CD4-positive, CD25-positive, alpha-beta regulatory T cell (primary cell): ENCODE measurements at regions not wholly inside any gene's neighbourhood (a gene's known extent, or its start where the extent isn't known, plus 50 kb on each side); places are given as distances from the start of the nearest gene placed in this dataset.

Source experiments
- ATAC-seq, 2 donors: fragments of 150-1000 bp; cut with Tn5 transposase; one replicate each; pipeline ENCODE4 v1.10.0; 2021; ENCODE audit warnings: low read depth in 2 of 2, moderate number of reproducible peaks in 2 of 2, moderate library complexity in 1 of 2
- DNase-seq, 3 donors: peaks; one replicate each; pipeline versions ENCODE4 v3.0.0 to v3.0.0-alpha.2; 2012 to 2022; ENCODE audit warnings: mixed read lengths in 1 of 3
- H3K27ac ChIP-seq: one replicate; pipeline ENCODE4 v1.7.0; 2013; ENCODE audit warnings: mild to moderate bottlenecking, low read length; ENCODE audit not compliant: insufficient read depth, poor library complexity, severe bottlenecking
- H3K27me3 ChIP-seq: one replicate; pipeline ENCODE4 v1.7.0; 2013; ENCODE audit warnings: low read length; ENCODE audit not compliant: control insufficient read depth, insufficient read depth
- H3K36me3 ChIP-seq: one replicate; pipeline ENCODE4 v1.7.0; 2013; ENCODE audit warnings: mild to moderate bottlenecking, low read length, moderate library complexity; ENCODE audit not compliant: control insufficient read depth, insufficient read depth
- H3K4me1 ChIP-seq: 2 replicates; pipeline ENCODE4 v1.7.0; 2013; ENCODE audit warnings: mild to moderate bottlenecking, low read length; ENCODE audit not compliant: insufficient read depth, control insufficient read depth, poor library complexity, severe bottlenecking
- H3K4me3 ChIP-seq: one replicate; pipeline ENCODE4 v1.7.0; 2013; ENCODE audit warnings: low read depth, mild to moderate bottlenecking, low read length, moderate library complexity
- H3K9me3 ChIP-seq, 2 experiments: 1 replicate in 1 of 2; 2 replicates in 1 of 2; pipeline ENCODE4 v1.7.0; 2013; ENCODE audit warnings: low read length in 2 of 2, mild to moderate bottlenecking in 1 of 2, moderate library complexity in 1 of 2; ENCODE audit not compliant: control insufficient read depth in 2 of 2
- H3K27ac Mint-ChIP-seq, 3 donors: one replicate each; pipeline ENCODE4 v1.8.0; 2020 to 2022; ENCODE audit warnings: mild to moderate bottlenecking in 3 of 3, mixed read lengths in 3 of 3, moderate library complexity in 2 of 3
- H3K27me3 Mint-ChIP-seq: one replicate; pipeline ENCODE4 v1.8.0; 2022; ENCODE audit warnings: mild to moderate bottlenecking, mixed read lengths
- H3K36me3 Mint-ChIP-seq: one replicate; pipeline ENCODE4 v1.8.0; 2020; ENCODE audit warnings: mixed read lengths
- H3K4me1 Mint-ChIP-seq, 4 donors: one replicate each; pipeline ENCODE4 v1.8.0; 2020 to 2022; ENCODE audit warnings: mixed read lengths in 4 of 4, mild to moderate bottlenecking in 1 of 4
- H3K4me3 Mint-ChIP-seq, 4 donors: one replicate each; pipeline ENCODE4 v1.8.0; 2020 to 2022; ENCODE audit warnings: mild to moderate bottlenecking in 4 of 4, mixed read lengths in 4 of 4, moderate library complexity in 3 of 4
- H3K9me3 Mint-ChIP-seq, 7 donors: one replicate each; pipeline ENCODE4 v1.8.0; 2020 to 2022; ENCODE audit warnings: mixed read lengths in 7 of 7, mild to moderate bottlenecking in 3 of 7, moderate library complexity in 2 of 7

GRCh38 chr9:28378231-28378630, 805.0 kb upstream of the C9orf72 start:
- peaks cover 3 to 10% (median 5%) of the 10 kb centered on the region in 7 donors for H3K9me3 Mint-ChIP-seq
- no peaks in the 10 kb centered on the region for H3K4me1 Mint-ChIP-seq
- H3K36me3 ChIP-seq, result no peaks in the 10 kb centered on the region
- H3K27me3 ChIP-seq, result no peaks in the 10 kb centered on the region
- H3K4me3 ChIP-seq, result no peak overlapping the region
- no peak overlapping the region for H3K4me3 Mint-ChIP-seq
- DNase-seq, result no peak
- no peak overlapping the region for H3K27ac Mint-ChIP-seq
- H3K27me3 Mint-ChIP-seq, result no peaks in the 10 kb centered on the region
- no peaks in the 10 kb centered on the region for H3K4me1 ChIP-seq
- H3K9me3 ChIP-seq, result no peaks in the 10 kb centered on the region
- H3K27ac ChIP-seq, result no peak overlapping the region
- ATAC-seq, result no peak
- H3K36me3 Mint-ChIP-seq, result no peaks in the 10 kb centered on the region

DNA sequence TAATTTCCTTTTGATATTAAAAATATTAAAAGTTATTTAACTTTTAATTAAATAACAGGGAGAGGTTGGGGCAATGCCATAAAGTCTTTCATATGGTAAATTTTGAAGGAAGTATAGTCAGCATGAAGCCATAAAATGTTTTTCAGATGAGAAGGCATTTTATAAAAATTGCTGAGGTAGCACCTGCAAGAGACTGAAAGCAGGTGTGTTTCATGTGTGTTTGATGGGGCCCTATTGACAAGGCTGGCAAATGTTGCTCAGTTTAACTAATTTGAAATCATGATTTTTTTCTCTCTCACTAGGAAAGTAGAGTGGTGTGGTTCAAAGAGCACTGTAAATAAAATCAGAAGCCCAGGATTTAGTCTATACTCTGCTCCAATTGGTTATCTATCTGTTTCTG, 805.8 kb upstream of the C9orf72 start:
- no peaks in the 10 kb centered on the region for H3K36me3 ChIP-seq
- Mint-ChIP-seq H3K4me3 (no peak overlapping the region), H3K27ac (no peak overlapping the region), H3K9me3 (peaks cover 3 to 10% (median 5%) of the 10 kb centered on the region in 7 donors), H3K36me3 (no peaks in the 10 kb centered on the region), H3K4me1 (no peaks in the 10 kb centered on the region), H3K27me3 (no peaks in the 10 kb centered on the region)
- DNase-seq, result no peak
- H3K27ac ChIP-seq, result no peak overlapping the region
- H3K4me1 ChIP-seq, result no peaks in the 10 kb centered on the region
- H3K4me3 ChIP-seq, result no peak overlapping the region
- H3K9me3 ChIP-seq, result no peaks in the 10 kb centered on the region
- no peaks in the 10 kb centered on the region for H3K27me3 ChIP-seq
- no peak for ATAC-seq

- Mint-ChIP-seq H3K4me1 (no peaks in the 10 kb centered on the region), H3K4me3 (no peak overlapping the region), H3K9me3 (peaks cover 0 to 16% (median 4%) of the 10 kb centered on the region in 7 donors), H3K27ac (no peak overlapping the region), H3K27me3 (no peaks in the 10 kb centered on the region), H3K36me3 (no peaks in the 10 kb centered on the region)
- Histone ChIP-seq H3K9me3 (no peaks in the 10 kb centered on the region), H3K4me1 (no peaks in the 10 kb centered on the region), H3K4me3 (no peak overlapping the region), H3K27me3 (no peaks in the 10 kb centered on the region), H3K27ac (no peak overlapping the region), H3K36me3 (no peaks in the 10 kb centered on the region)
- ATAC-seq (no peak), DNase-seq (no peak)
Observed at GRCh38 chr9:28389411-28389810, 816.1 kb upstream of the C9orf72 start.

- Histone ChIP-seq H3K9me3 (no peaks in the 10 kb centered on the region), H3K27ac (no peak overlapping the region), H3K4me3 (no peak overlapping the region), H3K36me3 (no peaks in the 10 kb centered on the region), H3K27me3 (no peaks in the 10 kb centered on the region), H3K4me1 (no peaks in the 10 kb centered on the region)
- DNase-seq (no peak), ATAC-seq (no peak)
- H3K9me3 Mint-ChIP-seq, result peaks cover 0 to 7% (median 2%) of the 10 kb centered on the region in 7 donors
- H3K4me3 Mint-ChIP-seq, result no peak overlapping the region
- no peaks in the 10 kb centered on the region for H3K36me3 Mint-ChIP-seq
- no peaks in the 10 kb centered on the region for H3K4me1 Mint-ChIP-seq
- H3K27ac Mint-ChIP-seq, result no peak overlapping the region
- no peaks in the 10 kb centered on the region for H3K27me3 Mint-ChIP-seq
Observed at GRCh38 chr9:28394774-28395173, 821.5 kb upstream of the C9orf72 start.

GRCh38 chr9:28396058-28396457, 822.8 kb upstream of the C9orf72 start:
- ATAC-seq (no peak), DNase-seq (no peak)
- Mint-ChIP-seq H3K36me3 (no peaks in the 10 kb centered on the region), H3K9me3 (peaks cover 0 to 7% (median 0%) of the 10 kb centered on the region in 7 donors), H3K27me3 (no peaks in the 10 kb centered on the region), H3K27ac (no peak overlapping the region), H3K4me3 (no peak overlapping the region), H3K4me1 (no peaks in the 10 kb centered on the region)
- H3K4me3 ChIP-seq, result no peak overlapping the region
- H3K9me3 ChIP-seq, result no peaks in the 10 kb centered on the region
- H3K36me3 ChIP-seq, result no peaks in the 10 kb centered on the region
- no peaks in the 10 kb centered on the region for H3K4me1 ChIP-seq
- no peaks in the 10 kb centered on the region for H3K27me3 ChIP-seq
- no peak overlapping the region for H3K27ac ChIP-seq

- H3K4me1 Mint-ChIP-seq, result no peaks in the 10 kb centered on the region
- no peaks in the 10 kb centered on the region for H3K27me3 ChIP-seq
- H3K4me3 Mint-ChIP-seq, result no peak overlapping the region
- no peaks in the 10 kb centered on the region for H3K9me3 ChIP-seq
- no peaks in the 10 kb centered on the region for H3K27me3 Mint-ChIP-seq
- ATAC-seq (no peak), DNase-seq (no peak)
- H3K4me1 ChIP-seq, result no peaks in the 10 kb centered on the region
- H3K27ac ChIP-seq, result no peak overlapping the region
- peaks cover 0 to 14% (median 1%) of the 10 kb centered on the region in 7 donors for H3K9me3 Mint-ChIP-seq
- H3K36me3 Mint-ChIP-seq, result no peaks in the 10 kb centered on the region
- H3K36me3 ChIP-seq, result no peaks in the 10 kb centered on the region
- H3K27ac Mint-ChIP-seq, result no peak overlapping the region
- H3K4me3 ChIP-seq, result no peak overlapping the region
Observed at GRCh38 chr9:28407351-28407750, 834.1 kb upstream of the C9orf72 start.

DNA sequence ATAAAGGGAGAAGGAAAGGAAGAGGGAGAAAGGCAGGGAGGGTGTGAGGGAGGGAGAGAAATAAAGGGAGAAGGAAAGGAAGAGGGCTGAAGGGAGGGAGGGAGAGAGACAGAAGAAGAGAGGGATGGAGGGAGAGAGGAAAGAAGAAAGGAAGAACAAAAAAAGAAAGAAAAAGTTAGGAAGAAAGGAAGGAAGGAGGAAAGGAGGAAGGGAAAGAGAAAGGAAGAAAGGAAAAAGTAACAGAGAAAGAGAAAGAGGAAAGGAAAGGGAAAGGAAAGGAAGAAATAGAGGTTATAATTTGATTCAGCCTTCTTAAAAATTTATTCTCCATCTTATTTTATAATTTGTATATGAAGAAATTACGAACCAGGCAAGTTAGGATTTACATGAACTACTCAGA, 836.6 kb upstream of the C9orf72 start:
- Mint-ChIP-seq H3K36me3 (no peaks in the 10 kb centered on the region), H3K27ac (no peak overlapping the region), H3K4me1 (no peaks in the 10 kb centered on the region), H3K27me3 (no peaks in the 10 kb centered on the region), H3K9me3 (peaks cover 0 to 13% (median 0%) of the 10 kb centered on the region in 7 donors), H3K4me3 (no peak overlapping the region)
- Histone ChIP-seq H3K36me3 (no peaks in the 10 kb centered on the region), H3K9me3 (no peaks in the 10 kb centered on the region), H3K4me1 (no peaks in the 10 kb centered on the region), H3K4me3 (no peak overlapping the region), H3K27ac (no peak overlapping the region), H3K27me3 (no peaks in the 10 kb centered on the region)
- ATAC-seq, result no peak
- DNase-seq, result no peak

- Histone ChIP-seq H3K36me3 (no peaks in the 10 kb centered on the region), H3K27ac (no peak overlapping the region), H3K4me1 (no peaks in the 10 kb centered on the region), H3K9me3 (no peaks in the 10 kb centered on the region), H3K27me3 (no peaks in the 10 kb centered on the region), H3K4me3 (no peak overlapping the region)
- Mint-ChIP-seq H3K4me1 (no peaks in the 10 kb centered on the region), H3K36me3 (no peaks in the 10 kb centered on the region), H3K4me3 (no peak overlapping the region), H3K27me3 (no peaks in the 10 kb centered on the region), H3K9me3 (peaks cover 0 to 9% (median 0%) of the 10 kb centered on the region in 7 donors), H3K27ac (no peak overlapping the region)
- ATAC-seq (no peak), DNase-seq (no peak)
Observed at GRCh38 chr9:28410411-28410810, 837.1 kb upstream of the C9orf72 start.
